IMR-90 (cell line): ENCODE measurements at regions not wholly inside any gene's neighbourhood (a gene's known extent, or its start where the extent isn't known, plus 50 kb on each side); places are given as distances from the start of the nearest gene placed in this dataset.

Source experiments
- ATAC-seq: fragments of 200-7000 bp; cut with Tn5 transposase; 2 replicates; pipeline ENCODE4 v1.9.1; 2020; ENCODE audit warnings: low read depth, mild to moderate bottlenecking, moderate library complexity
- BruUV-seq: library from RNA; stranded (reverse); fragments of 400-500 nt; replicated peaks from 2 replicates; lab custom pipeline; 2021; lab: Mats Ljungman, UMichigan
- CTCF ChIA-PET: fragments of 300-600 bp; formaldehyde crosslinking; extraction: SDS; loops from one replicate; lab custom pipeline; 2021; ENCODE audit warnings: antibody characterized with exemption; lab: Yijun Ruan, JAX
- POLR2A ChIA-PET: fragments of 300-600 bp; sonication (Branson Sonifier 250); formaldehyde crosslinking; loops from one replicate; lab custom pipeline; 2022; ENCODE audit warnings: antibody characterized with exemption; ENCODE audit not compliant: unreplicated experiment; lab: Charles Lee
- DNase-seq: peaks from one replicate; pipeline ENCODE4 v3.0.0; 2013
- H2AFZ ChIP-seq: replicated peaks from 2 replicates; pipeline ENCODE3; 2013; ENCODE audit warnings: low read length, mild to moderate bottlenecking; ENCODE audit not compliant: poor library complexity
- H2AK5ac ChIP-seq: 2 replicates; pipeline ENCODE4 v1.6.1; 2013; ENCODE audit warnings: low read depth, low read length, inconsistent platforms
- H2AK9ac ChIP-seq: replicated peaks from 2 replicates; pipeline ENCODE3; 2013; ENCODE audit warnings: mild to moderate bottlenecking, low read depth, low read length, moderate library complexity; ENCODE audit not compliant: poor library complexity
- H2BK120ac ChIP-seq: 2 replicates; pipeline ENCODE4 v1.6.1; 2013; ENCODE audit warnings: low read depth, low read length, inconsistent platforms
- H2BK15ac ChIP-seq: 3 replicates; pipeline ENCODE4 v1.6.1; 2013; ENCODE audit warnings: low read depth, low read length, inconsistent platforms
- H2BK20ac ChIP-seq: 2 replicates; pipeline ENCODE4 v1.6.1; 2013; ENCODE audit warnings: low read depth, mild to moderate bottlenecking, inconsistent platforms, low read length, moderate library complexity
- H2BK5ac ChIP-seq: 2 replicates; pipeline ENCODE4 v1.6.1; 2013; ENCODE audit warnings: mild to moderate bottlenecking, low read depth, low read length, inconsistent platforms; ENCODE audit not compliant: poor library complexity, severe bottlenecking
- H3K14ac ChIP-seq: replicated peaks from 2 replicates; pipeline ENCODE4 v1.6.1; 2013; ENCODE audit warnings: low read depth, low read length, inconsistent platforms
- H3K18ac ChIP-seq: 2 replicates; pipeline ENCODE4 v1.6.1; 2013; ENCODE audit warnings: low read depth, low read length, control low read depth
- H3K23ac ChIP-seq: 2 replicates; pipeline ENCODE4 v1.6.1; 2013; ENCODE audit warnings: low read depth, low read length, inconsistent platforms
- H3K27ac ChIP-seq: 2 replicates; pipeline ENCODE4 v1.5.1; 2013; ENCODE audit warnings: mild to moderate bottlenecking, control low read depth, low read length; ENCODE audit not compliant: insufficient read depth
- H3K27me3 ChIP-seq: 2 replicates; pipeline ENCODE4 v1.6.1; 2013; ENCODE audit warnings: low read length; ENCODE audit not compliant: control insufficient read depth, insufficient read depth
- H3K36me3 ChIP-seq: 2 replicates; pipeline ENCODE4 v1.6.1; 2013; ENCODE audit warnings: low read length, mixed read lengths; ENCODE audit not compliant: control insufficient read depth, insufficient read depth
- H3K4ac ChIP-seq: 2 replicates; pipeline ENCODE4 v1.6.1; 2013; ENCODE audit warnings: low read depth, low read length, inconsistent platforms
- H3K4me1 ChIP-seq: 2 replicates; pipeline ENCODE4 v1.6.1; 2013; ENCODE audit warnings: low read length, mixed read lengths; ENCODE audit not compliant: control insufficient read depth, insufficient read depth
- H3K4me2 ChIP-seq: 2 replicates; pipeline ENCODE4 v1.6.1; 2013; ENCODE audit warnings: low read depth, mild to moderate bottlenecking, control low read depth, low read length, moderate library complexity
- H3K4me3 ChIP-seq: 2 replicates; pipeline ENCODE4 v1.5.1; 2013; ENCODE audit warnings: low read depth, mild to moderate bottlenecking, control low read depth, low read length, moderate library complexity; ENCODE audit not compliant: insufficient read depth
- H3K56ac ChIP-seq: 2 replicates; pipeline ENCODE4 v1.6.1; 2013; ENCODE audit warnings: low read length, inconsistent platforms; ENCODE audit not compliant: insufficient read depth; ENCODE audit errors: extremely low read depth
- H3K79me1 ChIP-seq, 2 experiments: 2 replicates each; pipeline ENCODE4 v1.6.1; 2013; ENCODE audit warnings: low read length in 2 of 2, inconsistent platforms in 1 of 2, low read depth in 1 of 2
- H3K9ac ChIP-seq: 2 replicates; pipeline ENCODE4 v1.6.1; 2013; ENCODE audit warnings: low read depth, low read length, control low read depth
- H3K9me1 ChIP-seq: 2 replicates; pipeline ENCODE4 v1.6.1; 2013; ENCODE audit warnings: low read length, inconsistent platforms; ENCODE audit not compliant: insufficient read depth
- H3K9me3 ChIP-seq: 2 replicates; pipeline ENCODE4 v1.6.1; 2013; ENCODE audit warnings: low read length; ENCODE audit not compliant: control insufficient read depth, insufficient read depth
- H4K20me1 ChIP-seq: 2 replicates; pipeline ENCODE4 v1.6.1; 2013; ENCODE audit warnings: low read length, inconsistent platforms; ENCODE audit not compliant: insufficient read depth
- H4K5ac ChIP-seq: 2 replicates; pipeline ENCODE4 v1.6.1; 2013; ENCODE audit warnings: mild to moderate bottlenecking, low read depth, low read length, control low read depth
- H4K8ac ChIP-seq, 2 experiments: 2 replicates each; pipeline ENCODE4 v1.6.1; 2013; ENCODE audit warnings: low read depth in 2 of 2, low read length in 2 of 2, control low read depth in 1 of 2, inconsistent platforms in 1 of 2
- H4K91ac ChIP-seq: 2 replicates; pipeline ENCODE4 v1.6.1; 2013; ENCODE audit warnings: low read depth, low read length, inconsistent platforms; ENCODE audit not compliant: insufficient read depth
- BHLHE40 ChIP-seq: fragments of 150-350 bp; IDR thresholded peaks from 2 replicates; pipeline ENCODE4 v1.6.1; 2016; ENCODE audit warnings: mild to moderate bottlenecking, low read depth, low read length
- CEBPB ChIP-seq: IDR thresholded peaks from 2 replicates; pipeline ENCODE4 v1.6.1; 2012; ENCODE audit warnings: low read depth, low read length, improper control_type of control experiment
- CHD1 ChIP-seq: IDR thresholded peaks from 2 replicates; pipeline ENCODE4 v1.6.1; 2012; ENCODE audit warnings: low read depth, low read length, improper control_type of control experiment
- FOS ChIP-seq: fragments of 150-350 bp; IDR thresholded peaks from 2 replicates; pipeline ENCODE4 v1.6.1; 2016; ENCODE audit warnings: low read depth, low read length
- MAFK ChIP-seq: IDR thresholded peaks from 2 replicates; pipeline ENCODE4 v1.6.1; 2012; ENCODE audit warnings: low read depth, low read length, improper control_type of control experiment
- MAZ ChIP-seq: IDR thresholded peaks from 2 replicates; pipeline ENCODE4 v1.6.1; 2012; ENCODE audit warnings: low read depth, mild to moderate bottlenecking, low read length, improper control_type of control experiment, moderate library complexity, borderline replicate concordance
- MXI1 ChIP-seq: IDR thresholded peaks from 2 replicates; pipeline ENCODE4 v1.6.1; 2012; ENCODE audit warnings: low read depth, mild to moderate bottlenecking, low read length, moderate library complexity, borderline replicate concordance
- NFE2L2 ChIP-seq: fragments of 150-350 bp; IDR thresholded peaks from 2 replicates; pipeline ENCODE4 v1.6.1; 2016; ENCODE audit warnings: low read depth, mild to moderate bottlenecking, low read length
- POLR2A ChIP-seq: IDR thresholded peaks from 2 replicates; pipeline ENCODE4 v1.6.1; 2012; ENCODE audit warnings: mild to moderate bottlenecking, low read depth, low read length
- RAD21 ChIP-seq: IDR thresholded peaks from 2 replicates; pipeline ENCODE4 v1.6.1; 2012; ENCODE audit warnings: low read length, improper control_type of control experiment
- RCOR1 ChIP-seq: IDR thresholded peaks from 2 replicates; pipeline ENCODE4 v1.6.1; 2012; ENCODE audit warnings: mild to moderate bottlenecking, low read length, improper control_type of control experiment; ENCODE audit not compliant: insufficient replicate concordance
- RFX5 ChIP-seq: IDR thresholded peaks from 2 replicates; pipeline ENCODE4 v1.8.0; 2012; ENCODE audit warnings: low read depth, mild to moderate bottlenecking, low read length, moderate library complexity
- SMC3 ChIP-seq: fragments of 150-350 bp; IDR thresholded peaks from 2 replicates; pipeline ENCODE4 v1.6.1; 2016; ENCODE audit warnings: low read depth, mild to moderate bottlenecking, antibody characterized with exemption, low read length, moderate library complexity
- WGBS, 2 experiments: methylation state at CpG; one replicate each; pipeline versions ENCODE4 v1.1.5 to v1.1.7; 2013; ENCODE audit warnings: missing lambda C conversion rate in 2 of 2; ENCODE audit not compliant: insufficient read length in 1 of 2; ENCODE audit errors: extremely low coverage in 2 of 2; 5-methylcytosine and 5-hydroxymethylcytosine counted together
- dilution Hi-C: fragments of 300-500 bp; cut with HindIII; formaldehyde crosslinking; loops from one replicate; pipeline ENCODE4 v1.14.3; 2018; ENCODE audit warnings: low sequenced_read_pairs; ENCODE audit not compliant: unreplicated experiment
- in situ Hi-C: fragments of 300-500 bp; cut with MboI; formaldehyde crosslinking; loops from 3 replicates; pipeline ENCODE4 v1.14.3; 2019; ENCODE audit warnings: low sequenced_read_pairs, inconsistent platforms, mixed read lengths
- intact Hi-C: fragments of 100-400 bp; cut with micrococcal nuclease; formaldehyde crosslinking; loops from 2 replicates; pipeline ENCODE4 v1.10.0; 2022
- TF ChIP-seq, protein P1 (sequence below): fragments of 150-350 bp; IDR thresholded peaks from 2 replicates; pipeline ENCODE4 v1.6.1; 2017; ENCODE audit warnings: mild to moderate bottlenecking, antibody characterized with exemption, low read length, low read depth
- TF ChIP-seq, protein P2 (sequence below): conservative IDR thresholded peaks from 2 replicates; pipeline ENCODE4 v1.5.1; 2012; ENCODE audit warnings: mild to moderate bottlenecking, low read depth, low read length, improper control_type of control experiment
- TF ChIP-seq, protein P3 (sequence below): fragments of 150-350 bp; IDR thresholded peaks from 2 replicates; pipeline ENCODE4 v1.6.1; 2016; ENCODE audit warnings: low read depth, mild to moderate bottlenecking, low read length, moderate library complexity, borderline replicate concordance

DNA sequence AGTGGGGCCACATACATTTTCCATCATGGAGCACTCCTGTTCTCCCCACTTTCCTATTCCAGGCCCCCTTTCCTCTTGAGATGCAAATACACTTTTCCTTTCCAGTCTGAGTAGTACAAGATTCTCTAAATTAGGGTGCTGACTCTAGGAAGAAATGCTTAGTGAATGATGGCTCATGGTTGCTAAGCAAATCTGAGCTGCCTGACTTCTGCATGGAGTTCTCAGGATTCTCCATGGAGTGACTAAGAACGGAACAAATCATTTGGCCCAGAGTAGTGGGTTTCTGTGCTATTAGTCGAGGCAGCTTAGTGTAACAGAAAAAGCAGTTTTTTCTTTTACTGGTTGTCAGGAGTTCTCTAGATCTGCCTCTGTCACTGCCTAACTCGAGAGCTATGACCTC, 65.4 kb upstream of the NTM start:
- H2BK120ac ChIP-seq = no peak overlapping the region
- WGBS, 2 experiments = 20% methylated on average over 1 of the region's 3 CpGs; no CpG with 5 or more reads in 1 of the 2 experiments
- BruUV-seq = no TSS peak
- no peak overlapping the region for H2BK15ac ChIP-seq
- no peak overlapping the region for H4K8ac ChIP-seq
- 0 out of 2 replicates have a peak, but pooled peaks cover 1% of the 10 kb centered on the region for H3K27me3 ChIP-seq
- no peaks in the 10 kb centered on the region for H3K9me3 ChIP-seq
- no peak overlapping the region for H2BK5ac ChIP-seq
- ATAC-seq (peak; percentile 77), DNase-seq (peak; percentile 57)
- no peak overlapping the region for H3K56ac ChIP-seq
- CTCF ChIA-PET = no interaction called here
- H3K14ac ChIP-seq = no peak overlapping the region
- intact Hi-C loops (no loop called here), dilution Hi-C loops (no loop called here), in situ Hi-C loops (no loop called here)
- H2AK9ac ChIP-seq = no peak overlapping the region
- H2AK5ac ChIP-seq = no peak overlapping the region
- H3K79me1 ChIP-seq = no peaks in the 10 kb centered on the region
- no peak overlapping the region for H3K4me2 ChIP-seq
- no peaks in the 10 kb centered on the region for H3K4me1 ChIP-seq
- no peak overlapping the region for H3K9ac ChIP-seq
- H3K36me3 ChIP-seq = no peaks in the 10 kb centered on the region
- H2BK20ac ChIP-seq = no peak overlapping the region
- POLR2A ChIA-PET = no interaction called here
- no peak overlapping the region for H3K4ac ChIP-seq
- no peak overlapping the region for H3K18ac ChIP-seq
- H2AFZ ChIP-seq = no peak overlapping the region
- H3K23ac ChIP-seq = no peak overlapping the region
- H3K4me3 ChIP-seq = no peak overlapping the region
- TF ChIP-seq, protein P1, sequence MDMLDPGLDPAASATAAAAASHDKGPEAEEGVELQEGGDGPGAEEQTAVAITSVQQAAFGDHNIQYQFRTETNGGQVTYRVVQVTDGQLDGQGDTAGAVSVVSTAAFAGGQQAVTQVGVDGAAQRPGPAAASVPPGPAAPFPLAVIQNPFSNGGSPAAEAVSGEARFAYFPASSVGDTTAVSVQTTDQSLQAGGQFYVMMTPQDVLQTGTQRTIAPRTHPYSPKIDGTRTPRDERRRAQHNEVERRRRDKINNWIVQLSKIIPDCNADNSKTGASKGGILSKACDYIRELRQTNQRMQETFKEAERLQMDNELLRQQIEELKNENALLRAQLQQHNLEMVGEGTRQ = no peak
- TF ChIP-seq MXI1 (no peak), CEBPB (no peak), MAFK (no peak), SMC3 (no peak), RAD21 (no peak), BHLHE40 (no peak), CHD1 (no peak), MAZ (no peak), RCOR1 (no peak), NFE2L2 (0 out of 2 replicates have a peak, but pooled peaks have one; percentile 11), FOS (peak; percentile 24; the same call in 1 of the 2 replicates), POLR2A (no peak), RFX5 (0 out of 2 replicates have a peak, but pooled peaks have one; percentile 23)
- TF ChIP-seq, protein P2, sequence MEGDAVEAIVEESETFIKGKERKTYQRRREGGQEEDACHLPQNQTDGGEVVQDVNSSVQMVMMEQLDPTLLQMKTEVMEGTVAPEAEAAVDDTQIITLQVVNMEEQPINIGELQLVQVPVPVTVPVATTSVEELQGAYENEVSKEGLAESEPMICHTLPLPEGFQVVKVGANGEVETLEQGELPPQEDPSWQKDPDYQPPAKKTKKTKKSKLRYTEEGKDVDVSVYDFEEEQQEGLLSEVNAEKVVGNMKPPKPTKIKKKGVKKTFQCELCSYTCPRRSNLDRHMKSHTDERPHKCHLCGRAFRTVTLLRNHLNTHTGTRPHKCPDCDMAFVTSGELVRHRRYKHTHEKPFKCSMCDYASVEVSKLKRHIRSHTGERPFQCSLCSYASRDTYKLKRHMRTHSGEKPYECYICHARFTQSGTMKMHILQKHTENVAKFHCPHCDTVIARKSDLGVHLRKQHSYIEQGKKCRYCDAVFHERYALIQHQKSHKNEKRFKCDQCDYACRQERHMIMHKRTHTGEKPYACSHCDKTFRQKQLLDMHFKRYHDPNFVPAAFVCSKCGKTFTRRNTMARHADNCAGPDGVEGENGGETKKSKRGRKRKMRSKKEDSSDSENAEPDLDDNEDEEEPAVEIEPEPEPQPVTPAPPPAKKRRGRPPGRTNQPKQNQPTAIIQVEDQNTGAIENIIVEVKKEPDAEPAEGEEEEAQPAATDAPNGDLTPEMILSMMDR = no peak
- TF ChIP-seq, protein P3, sequence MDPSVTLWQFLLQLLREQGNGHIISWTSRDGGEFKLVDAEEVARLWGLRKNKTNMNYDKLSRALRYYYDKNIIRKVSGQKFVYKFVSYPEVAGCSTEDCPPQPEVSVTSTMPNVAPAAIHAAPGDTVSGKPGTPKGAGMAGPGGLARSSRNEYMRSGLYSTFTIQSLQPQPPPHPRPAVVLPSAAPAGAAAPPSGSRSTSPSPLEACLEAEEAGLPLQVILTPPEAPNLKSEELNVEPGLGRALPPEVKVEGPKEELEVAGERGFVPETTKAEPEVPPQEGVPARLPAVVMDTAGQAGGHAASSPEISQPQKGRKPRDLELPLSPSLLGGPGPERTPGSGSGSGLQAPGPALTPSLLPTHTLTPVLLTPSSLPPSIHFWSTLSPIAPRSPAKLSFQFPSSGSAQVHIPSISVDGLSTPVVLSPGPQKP = no peak
- H3K27ac ChIP-seq = no peak overlapping the region
- no peaks in the 10 kb centered on the region for H3K9me1 ChIP-seq
- H4K20me1 ChIP-seq = no peaks in the 10 kb centered on the region
- no peak overlapping the region for H4K5ac ChIP-seq
- H4K91ac ChIP-seq = no peak overlapping the region
